C4-2B (cell line): ENCODE measurements at regions not wholly inside any gene's neighbourhood (a gene's known extent, or its start where the extent isn't known, plus 50 kb on each side); places are given as distances from the start of the nearest gene placed in this dataset.

Experiments used
- H3K27ac ChIP-seq: fragments of 450-650 bp; 2 replicates; pipeline ENCODE4 v1.5.1; 2017
- CTCF ChIP-seq: fragments of 450-650 bp; conservative IDR thresholded peaks from 2 replicates; pipeline ENCODE4 v1.5.1; 2017; ENCODE audit warnings: mild to moderate bottlenecking
- ZFX ChIP-seq: fragments of 450-650 bp; IDR thresholded peaks from 2 replicates; pipeline ENCODE4 v1.6.1; 2017

GRCh38 chr20:21839982-21840381 is 134.5 kb downstream of the PAX1 start:
- no peak overlapping the region for H3K27ac ChIP-seq
- TF ChIP-seq ZFX (no peak), CTCF (no peak)

- H3K27ac ChIP-seq, result no peak overlapping the region
- TF ChIP-seq CTCF (no peak), ZFX (no peak)
These were observed 130.9 kb downstream of the PAX1 start for GRCh38 chr20:21836346-21836745.

- H3K27ac ChIP-seq, result no peak overlapping the region
- TF ChIP-seq CTCF (no peak), ZFX (no peak)
These were observed 129.6 kb downstream of the PAX1 start for GRCh38 chr20:21835042-21835441.

- no peak overlapping the region for H3K27ac ChIP-seq
- TF ChIP-seq ZFX (no peak), CTCF (no peak)
These were observed 127.2 kb downstream of the PAX1 start for GRCh38 chr20:21832442-21833385.

GRCh38 chr20:21826976-21827375 is 121.5 kb downstream of the PAX1 start:
- TF ChIP-seq CTCF (no peak), ZFX (no peak)
- no peak overlapping the region for H3K27ac ChIP-seq

- no peak overlapping the region for H3K27ac ChIP-seq
- TF ChIP-seq ZFX (no peak), CTCF (no peak)
These were observed 115.9 kb downstream of the PAX1 start for GRCh38 chr20:21821358-21821757.

- H3K27ac ChIP-seq, result no peak overlapping the region
- TF ChIP-seq ZFX (no peak), CTCF (no peak)
These were observed 115.2 kb downstream of the PAX1 start for GRCh38 chr20:21820688-21821087.
